MV-4-11 (cell line): ENCODE measurements at regions not wholly inside any gene's neighbourhood (a gene's known extent, or its start where the extent isn't known, plus 50 kb on each side); places are given as distances from the start of the nearest gene placed in this dataset.
"Not testable (repeated sequence)": the region's sequence is repeated elsewhere in the genome, so short reads cannot be mapped to it uniquely, and the experiment has no call there.

Source experiments
- DNase-seq: peaks from one replicate; lab custom pipeline; 2025; lab: John Stamatoyannopoulos, UW

DNA sequence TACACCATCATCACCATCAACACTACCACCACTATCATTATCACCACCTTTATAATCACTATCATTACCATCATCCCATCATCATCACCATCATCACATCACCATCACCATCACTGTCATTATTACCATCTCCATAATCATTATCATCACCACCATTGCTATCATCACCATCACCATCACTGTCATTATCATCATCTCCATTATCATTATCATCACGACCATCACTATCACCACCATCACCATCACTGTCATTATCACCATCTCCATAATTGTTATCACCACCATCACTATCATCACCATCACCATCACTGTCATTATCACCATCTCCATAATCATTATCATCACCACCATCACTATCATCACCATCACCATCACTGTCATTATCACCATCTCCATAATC lies 279.6 kb upstream of the HS6ST1 start:
- not testable (repeated sequence) for DNase-seq

DNA sequence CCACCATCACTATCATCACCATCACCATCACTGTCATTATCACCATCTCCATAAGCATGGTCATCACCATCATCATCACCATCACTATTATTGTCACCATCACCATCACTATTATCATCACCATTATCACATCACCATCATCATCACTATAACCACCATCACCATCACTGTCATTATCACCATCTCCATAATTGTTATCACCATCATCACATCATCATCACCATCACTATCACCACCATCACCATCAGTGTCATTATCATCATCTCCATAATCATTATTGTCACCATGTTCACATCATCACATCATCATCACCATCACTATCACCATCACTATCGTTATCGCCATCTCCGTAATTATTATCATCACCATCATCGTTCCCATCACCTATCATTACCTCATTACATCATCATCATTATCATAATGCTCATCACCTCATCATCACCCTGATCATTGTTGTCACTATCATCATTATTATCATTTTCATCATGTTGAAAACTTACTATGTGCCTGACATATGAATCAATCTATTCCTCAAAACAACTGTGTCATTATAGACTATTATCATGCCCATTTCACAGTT lies 280.3 kb upstream of the HS6ST1 start:
- no peak for DNase-seq

DNA sequence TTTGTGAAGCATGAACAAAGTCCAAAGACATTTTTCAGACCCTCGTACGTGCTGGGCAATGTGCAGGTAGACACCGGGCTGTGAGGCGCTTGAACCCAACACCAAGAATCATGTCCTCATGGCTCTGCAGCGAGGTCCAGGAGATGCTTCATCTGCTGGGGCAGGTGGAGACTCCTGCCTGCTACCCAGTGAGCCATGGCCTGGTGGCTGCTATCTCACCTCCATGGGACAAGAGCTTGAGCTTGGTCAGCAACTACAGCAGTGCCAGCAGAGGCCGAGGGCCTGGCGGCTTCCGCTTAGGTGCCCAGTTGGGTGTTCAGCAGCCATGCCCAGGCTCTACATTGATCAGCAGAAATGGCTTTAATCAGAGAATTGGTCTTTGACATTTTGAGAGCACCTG lies 281.0 kb upstream of the HS6ST1 start:
- no peak for DNase-seq

DNA sequence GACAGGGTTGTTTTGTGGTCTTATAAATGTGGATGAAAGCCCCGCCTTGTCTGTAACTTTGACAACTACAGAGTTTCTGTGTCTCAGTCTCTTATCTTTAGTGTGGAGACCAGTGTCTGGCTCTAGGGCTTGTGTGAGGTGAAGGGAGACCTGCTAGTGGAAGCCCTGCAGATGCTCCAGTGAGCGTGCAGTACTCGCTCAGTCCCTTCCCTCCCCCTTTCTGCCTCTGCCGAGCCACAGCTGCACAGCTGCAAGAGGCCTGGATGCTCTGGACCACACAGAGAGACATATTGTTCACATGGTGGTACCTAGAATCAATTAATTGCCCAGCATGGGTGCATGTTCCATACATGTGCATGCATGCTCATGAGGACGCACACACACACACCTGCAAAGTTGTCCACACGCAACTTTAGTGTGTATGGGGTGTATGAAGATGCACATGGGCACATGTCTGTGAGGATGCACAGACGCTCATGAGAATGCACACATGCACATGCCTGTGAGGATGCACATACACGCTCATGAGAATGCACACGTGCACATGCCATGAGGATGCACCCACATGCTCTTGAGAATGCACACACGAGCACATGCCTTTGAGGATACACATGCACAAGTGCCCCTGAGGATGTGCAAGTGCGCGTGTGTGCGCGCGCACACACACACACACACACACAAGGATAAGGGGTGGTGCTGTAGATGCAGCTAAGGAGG lies 282.1 kb upstream of the HS6ST1 start:
- DNase-seq, result no peak

DNA sequence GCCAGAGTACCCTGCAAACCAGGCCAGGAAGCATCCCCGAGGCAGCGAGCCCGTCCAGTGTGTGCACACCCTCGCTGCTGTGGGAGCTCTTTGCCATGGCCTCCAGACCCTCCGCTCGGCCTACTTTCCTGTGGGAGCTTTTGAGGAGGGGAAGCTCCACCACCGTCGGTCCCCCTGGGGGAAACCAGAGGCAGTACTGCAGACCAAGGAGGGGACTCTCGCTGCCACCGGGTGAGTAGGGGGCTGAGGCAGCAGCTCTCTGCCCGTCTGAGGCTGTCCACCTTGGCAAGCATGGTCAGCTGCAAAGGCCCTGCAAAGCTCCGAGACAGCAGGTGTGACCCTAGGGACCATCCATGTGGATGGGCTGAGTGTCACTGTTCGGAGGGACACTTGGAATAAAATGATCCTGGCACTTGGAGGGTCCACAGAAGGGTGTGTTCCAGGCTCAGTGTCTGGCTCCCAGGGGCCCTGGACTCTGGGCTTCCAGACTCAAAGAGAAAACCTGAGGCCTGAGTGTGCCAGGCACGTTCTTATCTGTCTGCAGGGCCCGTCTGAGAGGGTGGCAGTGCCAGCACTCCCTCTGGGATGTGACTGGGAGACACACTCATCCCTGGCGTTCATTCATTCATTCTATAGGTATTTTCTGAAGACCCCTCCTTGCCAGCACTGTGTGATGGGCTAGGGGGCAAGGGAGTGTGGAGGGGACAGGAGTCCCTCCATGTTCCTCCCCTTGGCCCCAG lies 282.8 kb upstream of the HS6ST1 start:
- DNase-seq, result no peak

DNA sequence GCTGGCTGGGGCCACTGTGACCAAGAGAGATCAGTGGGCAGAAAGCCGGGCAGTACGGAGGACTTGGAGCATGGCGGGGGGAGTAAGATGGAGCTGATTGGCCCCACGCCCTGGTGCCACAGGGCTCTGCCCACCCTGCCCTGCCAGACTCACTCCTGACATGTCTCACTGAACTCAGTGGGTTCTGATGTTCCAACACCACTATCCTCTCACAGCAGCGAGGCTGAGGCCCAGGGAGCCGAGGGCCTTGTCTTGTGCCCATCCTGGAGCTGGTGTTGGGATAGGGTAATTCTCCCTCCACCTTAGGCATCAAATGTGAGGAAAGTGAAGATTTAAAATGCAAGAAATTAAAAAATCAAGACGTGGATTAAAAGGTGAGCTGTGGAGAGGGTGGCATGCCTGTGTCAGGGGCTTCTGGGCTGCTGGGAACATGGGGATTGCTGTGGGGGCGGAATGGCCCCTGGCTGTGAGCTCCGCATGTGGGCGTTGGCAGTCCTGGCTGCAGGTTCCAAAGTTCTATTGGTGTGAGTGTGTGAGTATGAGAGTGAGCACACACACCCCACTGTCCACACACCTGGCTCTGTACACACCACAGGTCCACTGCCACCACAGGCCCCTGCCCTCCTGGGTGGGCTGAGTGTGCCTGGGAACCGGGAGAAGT lies 283.5 kb upstream of the HS6ST1 start:
- DNase-seq, result no peak

DNA sequence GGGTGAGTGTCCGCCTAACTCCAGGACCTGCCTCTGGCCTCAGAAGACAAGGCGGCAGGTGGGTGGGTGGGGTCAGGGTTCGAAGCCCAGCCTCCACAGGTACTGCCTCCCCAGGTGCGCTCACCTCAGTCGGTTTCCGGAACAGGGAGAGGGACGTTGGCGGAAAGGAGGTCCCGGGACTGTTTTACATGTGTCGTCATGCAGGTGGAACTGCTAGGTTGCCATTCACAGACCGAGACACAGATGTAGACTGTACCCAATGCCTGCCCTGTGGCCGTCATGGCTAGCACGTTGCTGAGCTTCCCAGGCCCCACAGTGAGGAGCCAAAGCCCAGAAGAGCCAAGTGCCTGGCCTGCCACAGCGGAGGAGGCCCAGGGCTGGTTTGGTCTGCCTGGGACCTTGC lies 284.0 kb upstream of the HS6ST1 start:
- no peak for DNase-seq

DNA sequence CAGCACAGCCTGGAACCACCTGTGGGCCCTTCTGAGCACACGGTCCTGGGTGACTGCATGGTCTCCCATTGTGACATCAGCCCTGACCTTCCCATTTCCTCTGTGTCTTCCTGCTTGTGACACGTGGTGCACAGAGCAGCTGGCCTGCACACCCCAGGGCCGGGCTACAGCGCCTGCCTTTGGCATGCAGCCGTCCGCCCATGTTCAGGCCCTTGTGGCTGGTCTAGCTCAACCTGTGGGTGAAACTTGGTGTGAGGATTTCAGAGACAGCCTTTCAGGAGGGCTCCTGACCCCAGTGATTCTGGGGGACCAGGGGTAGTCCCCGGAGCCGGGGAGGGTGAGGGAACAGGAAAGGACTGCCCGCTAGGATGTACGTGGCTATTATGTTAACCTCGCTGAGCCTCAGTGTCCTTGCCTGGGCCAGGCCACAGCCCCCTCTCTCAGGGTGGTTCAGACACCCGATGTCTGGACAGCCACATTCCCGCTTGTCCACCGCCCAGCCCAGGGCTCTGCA lies 284.8 kb upstream of the HS6ST1 start:
- peak; percentile 51 for DNase-seq

DNA sequence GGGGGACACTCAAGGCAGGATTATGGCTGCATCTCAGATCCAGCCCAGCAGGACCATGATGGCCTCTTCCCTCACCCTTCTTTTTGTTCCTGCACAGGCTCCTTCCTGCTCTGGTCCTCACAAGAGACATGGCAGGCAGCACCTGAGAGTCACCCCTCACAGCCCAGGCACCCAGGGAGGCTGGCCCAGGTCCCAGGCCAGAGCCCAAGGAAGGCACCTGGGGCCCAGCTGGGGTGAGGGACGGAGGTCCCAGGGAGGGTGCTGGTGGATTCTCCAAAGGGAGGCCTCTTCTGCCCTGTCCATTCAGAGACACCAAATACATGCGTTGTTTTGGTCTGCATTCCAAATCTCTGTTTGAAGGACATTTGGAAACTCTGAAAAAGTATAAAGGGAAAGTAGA lies 285.4 kb upstream of the HS6ST1 start:
- no peak for DNase-seq

DNA sequence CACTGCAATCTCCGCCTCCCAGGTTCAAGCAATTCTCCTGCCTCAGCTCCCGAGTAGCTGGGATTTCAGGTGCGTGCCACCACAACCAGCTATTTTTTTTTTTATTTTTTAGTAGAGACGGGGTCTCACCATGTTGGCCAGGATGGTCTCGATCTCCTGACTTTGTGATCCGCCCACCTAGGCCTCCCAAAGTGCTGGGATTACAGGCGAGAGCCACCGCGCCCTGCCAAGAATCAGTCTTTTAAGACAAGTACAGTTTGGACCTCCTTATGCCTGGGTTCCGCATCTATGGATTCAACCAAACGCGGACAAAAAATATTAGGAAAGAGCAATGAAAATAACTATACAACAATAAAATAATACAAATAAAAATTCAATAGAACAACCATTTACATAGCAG lies 285.9 kb upstream of the HS6ST1 start:
- DNase-seq, result not testable (repeated sequence)

DNA sequence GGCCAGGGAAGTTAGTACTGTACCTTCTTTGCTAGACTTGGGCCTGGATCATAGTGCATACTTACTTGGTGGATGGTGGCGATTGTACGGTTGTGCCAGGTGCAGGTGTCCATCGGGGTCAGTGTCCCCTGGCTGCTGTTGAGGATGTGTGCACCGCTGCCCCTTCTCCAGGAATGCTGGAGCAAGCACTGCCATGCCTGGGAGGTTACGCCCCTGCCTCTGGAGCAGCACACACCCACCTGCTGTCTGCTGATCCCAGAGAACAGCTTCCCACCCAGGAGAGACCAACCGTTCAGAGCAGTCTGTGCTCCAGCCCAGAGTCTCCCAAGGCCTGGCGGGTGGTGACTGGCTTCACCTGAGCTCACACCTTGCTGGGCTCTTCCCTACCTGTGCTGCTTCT lies 286.8 kb upstream of the HS6ST1 start:
- DNase-seq, result no peak

DNA sequence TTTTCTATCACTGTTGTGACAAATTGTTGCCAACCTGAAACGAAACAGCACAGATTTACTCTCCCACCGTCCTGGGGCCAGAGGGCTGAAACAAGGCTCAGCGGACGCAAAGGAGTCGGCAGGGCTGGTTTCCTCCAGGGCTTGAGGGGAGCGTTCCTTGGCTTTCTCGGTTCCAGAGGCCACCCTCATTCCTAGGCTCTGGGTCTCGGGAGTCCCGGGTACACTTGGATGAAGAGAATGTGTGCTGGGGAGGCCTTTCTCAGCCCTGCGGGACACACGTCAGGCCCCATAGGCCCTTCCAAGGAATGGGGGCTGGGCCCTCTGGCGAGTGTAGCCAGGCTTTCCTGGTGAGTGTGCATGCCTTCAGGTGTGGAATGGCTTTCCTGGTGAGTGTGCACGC lies 287.3 kb upstream of the HS6ST1 start:
- DNase-seq, result no peak

DNA sequence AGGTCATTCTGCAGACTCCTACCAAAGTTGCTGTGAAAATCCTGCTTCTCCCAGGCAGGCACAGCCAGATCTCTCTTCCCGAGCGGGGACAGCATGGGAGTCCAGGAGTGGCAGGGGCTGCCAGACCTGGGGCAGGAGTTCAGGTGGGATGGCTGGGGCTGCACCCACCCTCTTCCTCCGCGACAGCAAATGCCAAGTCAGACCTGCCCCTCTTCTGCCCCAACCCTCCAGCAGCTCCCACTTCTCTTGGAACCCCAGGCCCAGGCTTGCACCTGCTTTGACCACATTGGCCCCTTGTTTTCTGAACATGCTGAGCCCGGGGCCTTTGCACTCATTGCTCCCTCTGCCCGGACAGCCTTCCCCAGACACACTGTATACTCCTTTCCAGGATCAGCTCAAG lies 288.2 kb upstream of the HS6ST1 start:
- DNase-seq, result no peak

DNA sequence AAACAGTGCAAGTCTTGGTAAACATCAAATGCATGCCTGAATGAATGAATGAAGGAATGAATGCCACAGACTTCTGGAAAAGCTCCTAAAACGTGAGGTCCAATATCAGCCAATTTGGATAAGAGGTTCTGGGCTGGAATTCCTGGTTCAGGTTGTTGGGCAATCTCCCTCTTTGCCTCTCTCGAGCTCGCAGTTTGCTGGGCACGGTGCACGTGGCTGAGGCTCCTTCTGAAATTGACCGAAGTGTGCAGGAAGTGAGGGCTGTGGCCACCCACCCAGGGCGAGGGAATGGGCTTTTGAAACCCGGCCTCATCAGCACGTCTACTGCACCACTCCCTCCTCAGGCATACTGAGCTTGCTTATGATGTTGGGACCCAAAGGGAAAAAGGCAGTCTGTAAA lies 288.8 kb upstream of the HS6ST1 start:
- DNase-seq, result no peak

DNA sequence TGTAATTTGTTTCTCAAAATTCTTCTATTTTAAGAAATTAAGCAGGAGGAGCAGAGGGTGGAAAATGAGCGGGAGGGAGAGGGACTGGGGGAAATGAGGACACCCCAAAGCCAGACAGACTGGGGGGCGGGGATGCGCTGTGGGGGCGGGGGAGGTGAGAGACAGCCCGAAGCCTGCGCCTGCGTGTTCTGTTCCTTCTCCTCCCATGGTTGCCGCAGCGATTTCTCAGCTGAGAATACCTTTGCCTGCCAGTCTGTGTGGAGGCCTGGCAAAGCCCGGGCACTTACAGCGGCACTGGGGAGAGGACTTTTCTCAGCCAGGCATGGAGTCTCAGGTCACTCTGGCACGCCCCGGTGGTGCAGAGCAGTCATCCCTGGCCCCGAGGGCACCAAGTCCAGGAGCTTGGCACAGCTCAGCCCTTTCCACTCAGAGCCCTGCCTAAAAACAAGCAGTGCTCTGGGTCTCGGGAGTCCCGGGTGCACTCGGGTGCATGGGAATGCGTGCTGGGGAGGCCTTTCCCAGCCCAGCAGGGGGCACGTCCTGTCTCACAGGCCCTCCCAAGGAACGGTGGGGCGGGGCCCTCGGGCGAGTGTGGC lies 289.3 kb upstream of the HS6ST1 start:
- DNase-seq, result no peak

DNA sequence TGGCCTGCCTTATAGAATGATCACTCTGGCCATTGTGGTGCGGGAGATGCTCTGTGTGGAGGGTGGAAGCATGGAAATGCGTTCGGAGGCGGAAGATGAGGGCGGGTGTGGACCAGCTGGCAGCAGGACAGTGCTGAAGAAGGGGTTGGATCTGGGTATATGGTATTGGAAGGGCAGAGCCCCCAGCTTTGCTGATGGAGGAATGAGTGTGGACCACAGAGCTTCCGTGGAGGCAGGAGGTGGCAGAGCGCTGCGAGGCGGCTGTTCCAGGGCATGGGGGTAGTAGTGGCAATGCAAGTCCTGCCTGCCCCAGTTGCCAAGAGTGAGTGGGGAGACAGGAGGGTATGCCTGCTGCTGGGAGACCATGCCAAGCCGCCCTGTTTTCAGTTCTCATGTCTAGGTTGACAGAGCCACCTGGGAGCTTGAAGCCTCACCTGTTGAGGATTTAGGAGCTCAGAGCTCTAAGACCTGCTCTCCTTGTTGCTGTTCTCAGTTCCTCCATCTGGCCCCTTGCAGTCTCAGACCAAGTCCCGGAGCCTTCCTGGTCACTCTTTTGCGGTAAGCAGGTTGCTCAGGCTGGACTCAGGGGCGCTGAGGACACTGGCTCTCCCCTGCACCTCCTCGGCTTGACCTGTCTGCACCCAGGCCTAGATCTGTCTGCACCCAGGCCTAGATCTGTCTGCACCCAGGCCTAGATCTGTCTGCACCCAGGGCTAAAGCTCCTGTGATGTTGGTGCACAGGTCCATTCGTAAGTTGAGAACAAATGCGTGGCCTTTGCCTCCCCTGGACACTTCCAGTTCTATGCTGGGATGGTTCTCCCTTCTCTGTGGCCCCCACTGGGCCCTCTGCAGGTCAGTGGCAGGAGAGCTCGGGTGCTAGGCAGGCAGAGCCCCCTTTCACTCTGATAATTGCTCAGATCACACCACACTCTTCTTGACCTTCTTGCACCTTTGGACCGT lies 290.5 kb upstream of the HS6ST1 start:
- no peak for DNase-seq

DNA sequence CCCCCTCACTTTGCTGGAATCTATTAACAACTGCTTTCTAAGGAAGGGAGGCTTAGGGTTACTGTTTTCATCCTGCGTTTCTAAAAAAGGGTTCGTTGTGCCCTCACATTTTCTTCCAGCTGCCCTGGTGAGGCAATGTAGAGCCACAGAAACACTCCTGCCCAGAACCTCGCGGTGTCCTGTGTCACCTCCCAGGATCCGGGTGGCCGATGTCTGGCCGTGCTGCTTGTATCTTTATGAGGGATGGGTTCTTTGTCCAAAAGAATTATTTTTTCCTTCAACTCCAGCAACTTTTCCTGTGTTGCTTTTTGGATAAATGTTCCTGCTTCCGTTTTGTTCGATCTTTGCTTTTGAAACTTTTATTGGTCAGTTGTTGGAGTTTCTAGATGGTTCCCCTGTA lies 291.8 kb upstream of the HS6ST1 start:
- no peak for DNase-seq

DNA sequence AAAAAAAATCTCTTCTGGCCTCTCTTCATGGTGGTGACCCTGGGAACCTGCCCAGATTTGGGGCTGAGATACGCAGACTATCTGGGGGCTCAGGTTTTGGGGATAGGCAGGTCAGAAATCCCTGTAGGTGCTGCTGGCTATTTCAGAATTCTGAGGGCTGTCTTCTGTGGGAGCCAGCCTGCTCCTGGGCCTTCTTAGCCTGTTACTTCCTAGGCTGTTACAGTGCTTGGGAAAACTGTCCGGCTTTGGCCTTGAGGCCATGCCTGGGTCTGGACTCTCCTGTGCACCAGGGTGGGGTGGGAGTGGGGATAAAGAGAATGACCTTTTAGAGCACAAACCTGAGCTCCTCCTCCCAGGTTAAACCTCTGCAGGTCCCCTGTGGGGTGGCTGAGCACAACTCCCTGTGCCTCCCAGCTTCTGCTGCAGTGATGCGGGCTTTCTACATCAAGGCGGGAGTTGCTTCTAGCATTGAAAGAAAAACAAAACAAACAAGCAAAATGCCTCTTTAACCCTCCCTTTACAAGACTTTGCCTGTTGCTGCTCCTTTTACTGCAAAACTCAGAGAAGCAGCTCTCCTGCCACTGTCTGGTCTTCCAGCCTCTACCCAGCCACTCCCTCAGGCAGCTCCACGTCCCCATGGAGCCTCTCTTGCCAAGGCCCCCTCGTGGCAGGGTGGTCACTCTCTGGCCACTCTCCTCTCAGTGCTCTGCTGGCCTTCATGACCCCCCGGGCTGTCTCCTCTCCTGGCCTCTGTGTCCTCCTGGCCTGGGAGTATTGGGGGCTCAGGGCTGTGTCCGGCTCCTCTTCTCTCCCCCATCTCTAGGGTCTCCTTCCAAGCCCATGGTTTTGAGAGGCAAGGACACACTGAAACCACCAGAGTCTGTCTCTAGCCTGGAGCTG lies 293.0 kb upstream of the HS6ST1 start:
- no peak for DNase-seq

DNA sequence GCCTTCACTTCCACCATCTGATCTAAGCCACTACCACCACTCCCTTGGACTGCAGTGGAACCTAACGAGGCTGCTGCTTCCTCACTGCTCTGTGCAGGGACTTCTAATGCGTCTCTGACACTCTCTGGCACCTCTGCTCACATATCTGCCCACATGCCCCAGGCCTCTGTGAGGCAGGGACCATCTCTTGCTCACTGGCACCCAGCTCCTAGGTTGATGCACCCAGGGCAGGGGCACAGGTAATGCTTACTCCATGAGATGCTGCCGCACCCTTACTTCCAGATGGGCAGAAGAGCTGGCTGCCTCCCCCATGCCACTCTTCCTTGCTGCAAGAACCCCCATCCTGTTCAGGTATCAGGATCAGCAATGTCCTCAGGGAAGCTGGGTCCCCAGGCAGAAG lies 294.0 kb upstream of the HS6ST1 start:
- DNase-seq, result no peak

DNA sequence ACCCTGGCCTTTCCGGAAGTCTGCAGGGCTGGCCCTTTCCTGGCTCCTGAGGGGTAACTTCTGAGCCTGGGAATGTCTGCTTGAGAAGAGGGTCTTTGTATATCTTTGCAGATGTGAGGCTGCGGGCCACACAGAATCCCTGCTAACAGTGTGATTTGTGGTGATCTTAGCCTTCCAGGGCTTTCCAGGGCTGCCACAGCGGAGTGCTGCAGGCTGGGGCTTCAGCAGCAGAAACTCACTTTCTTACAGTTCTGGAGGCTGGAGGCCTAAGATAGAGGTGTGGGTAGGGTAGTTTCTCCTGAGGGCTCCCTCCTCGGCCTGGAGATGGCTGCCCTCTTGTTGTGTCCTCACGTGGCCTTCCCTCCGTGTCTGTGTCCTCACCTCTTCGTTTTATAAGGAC lies 294.7 kb upstream of the HS6ST1 start:
- DNase-seq, result no peak
